T-helper 17 cell (primary cell): ENCODE measurements at regions not wholly inside any gene's neighbourhood (a gene's known extent, or its start where the extent isn't known, plus 50 kb on each side); places are given as distances from the start of the nearest gene placed in this dataset.
A peak's percentile ranks its signal among the peaks of the same experiment; 100 is the strongest.

ENCODE experiments used
- ATAC-seq: fragments of 150-1000 bp; cut with Tn5 transposase; 2 replicates; pipeline ENCODE4 v1.10.0; 2021; ENCODE audit warnings: mild to moderate bottlenecking, moderate library complexity
- DNase-seq, 3 donors: peaks; one replicate each; pipeline versions ENCODE4 v3.0.0 to v3.0.0-alpha.2; 2020 to 2021
- H3K9me3 ChIP-seq: one replicate; pipeline ENCODE4 v1.7.0; 2013; ENCODE audit warnings: low read length, mild to moderate bottlenecking; ENCODE audit not compliant: control insufficient read depth, poor library complexity, severe bottlenecking
- H3K27ac Mint-ChIP-seq: one replicate; pipeline ENCODE4 v1.8.0; 2022; ENCODE audit warnings: mild to moderate bottlenecking, moderate library complexity, mixed read lengths
- H3K27me3 Mint-ChIP-seq: one replicate; pipeline ENCODE4 v1.8.0; 2022; ENCODE audit warnings: mixed read lengths
- H3K36me3 Mint-ChIP-seq: one replicate; pipeline ENCODE4 v1.8.0; 2022; ENCODE audit warnings: low read depth, mixed read lengths
- H3K4me1 Mint-ChIP-seq: one replicate; pipeline ENCODE4 v1.8.0; 2022; ENCODE audit warnings: mild to moderate bottlenecking, mixed read lengths
- H3K4me3 Mint-ChIP-seq: one replicate; pipeline ENCODE4 v1.8.0; 2022; ENCODE audit warnings: mild to moderate bottlenecking, moderate library complexity, mixed read lengths

GRCh38 chr6:27584326-27584725, 111.4 kb upstream of the ZNF184 start:
- H3K9me3 ChIP-seq, result no peaks in the 10 kb centered on the region
- H3K4me3 Mint-ChIP-seq, result no peak overlapping the region
- ATAC-seq, result no peak
- peaks cover 2% of the 10 kb centered on the region for H3K36me3 Mint-ChIP-seq
- H3K27me3 Mint-ChIP-seq, result peaks cover 85% of the 10 kb centered on the region
- no peak overlapping the region for H3K27ac Mint-ChIP-seq
- H3K4me1 Mint-ChIP-seq, result peaks cover 2% of the 10 kb centered on the region
- DNase-seq, result no peak

- peaks cover 2% of the 10 kb centered on the region for H3K36me3 Mint-ChIP-seq
- ATAC-seq, result no peak
- H3K27ac Mint-ChIP-seq, result no peak overlapping the region
- DNase-seq, result no peak
- no peaks in the 10 kb centered on the region for H3K9me3 ChIP-seq
- no peak overlapping the region for H3K4me3 Mint-ChIP-seq
- H3K4me1 Mint-ChIP-seq, result peaks cover 2% of the 10 kb centered on the region
- H3K27me3 Mint-ChIP-seq, result peaks cover 92% of the 10 kb centered on the region
These were observed 110.2 kb upstream of the ZNF184 start for GRCh38 chr6:27582928-27583725.

DNA sequence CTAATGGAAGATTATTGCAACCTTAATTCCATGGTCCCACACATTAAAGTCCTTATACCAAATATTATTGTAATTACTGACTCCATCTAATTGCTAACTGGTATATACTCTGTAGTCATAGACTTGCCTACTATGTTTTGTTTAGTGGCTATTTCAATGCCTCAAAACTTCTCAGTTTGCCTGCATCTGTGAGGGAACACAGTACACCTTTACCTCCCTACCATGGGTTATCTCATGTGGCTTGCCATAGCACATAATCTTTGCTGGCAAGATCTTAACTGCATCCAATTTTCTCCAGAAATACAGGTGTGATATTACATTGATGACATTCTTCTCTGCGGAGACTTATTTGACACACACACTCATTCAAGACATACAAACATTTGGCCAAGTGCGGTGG, 107.1 kb upstream of the ZNF184 start:
- no peaks in the 10 kb centered on the region for H3K9me3 ChIP-seq
- H3K27ac Mint-ChIP-seq, result no peak overlapping the region
- DNase-seq (no peak), ATAC-seq (no peak)
- H3K4me3 Mint-ChIP-seq, result no peak overlapping the region
- peaks cover 2% of the 10 kb centered on the region for H3K4me1 Mint-ChIP-seq
- peaks cover 4% of the 10 kb centered on the region for H3K36me3 Mint-ChIP-seq
- peaks cover 75% of the 10 kb centered on the region for H3K27me3 Mint-ChIP-seq

DNA sequence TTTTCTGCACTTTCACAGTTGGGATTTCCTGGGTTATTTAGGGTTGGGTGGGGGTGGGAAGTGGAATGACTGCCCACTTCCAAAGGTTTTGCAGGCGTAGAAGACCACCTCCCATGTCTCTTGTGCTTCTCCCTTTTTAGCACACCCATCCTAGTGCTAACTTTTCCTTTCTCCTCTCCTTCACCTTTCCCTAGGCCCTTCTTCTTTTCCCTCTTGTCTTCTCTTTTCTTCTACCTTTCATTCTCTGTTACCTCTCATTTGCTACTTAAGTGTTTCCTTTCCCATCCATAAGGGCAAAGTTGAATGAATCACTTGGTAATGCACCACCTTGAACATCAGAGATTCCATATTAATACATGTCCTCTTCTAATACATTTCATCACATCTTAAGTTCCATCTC, 105.0 kb upstream of the ZNF184 start:
- DNase-seq, result no peak
- peaks cover 4% of the 10 kb centered on the region for H3K36me3 Mint-ChIP-seq
- no peaks in the 10 kb centered on the region for H3K4me1 Mint-ChIP-seq
- H3K9me3 ChIP-seq, result no peaks in the 10 kb centered on the region
- no peak overlapping the region for H3K27ac Mint-ChIP-seq
- H3K27me3 Mint-ChIP-seq, result peaks cover 70% of the 10 kb centered on the region
- no peak for ATAC-seq
- no peak overlapping the region for H3K4me3 Mint-ChIP-seq

DNA sequence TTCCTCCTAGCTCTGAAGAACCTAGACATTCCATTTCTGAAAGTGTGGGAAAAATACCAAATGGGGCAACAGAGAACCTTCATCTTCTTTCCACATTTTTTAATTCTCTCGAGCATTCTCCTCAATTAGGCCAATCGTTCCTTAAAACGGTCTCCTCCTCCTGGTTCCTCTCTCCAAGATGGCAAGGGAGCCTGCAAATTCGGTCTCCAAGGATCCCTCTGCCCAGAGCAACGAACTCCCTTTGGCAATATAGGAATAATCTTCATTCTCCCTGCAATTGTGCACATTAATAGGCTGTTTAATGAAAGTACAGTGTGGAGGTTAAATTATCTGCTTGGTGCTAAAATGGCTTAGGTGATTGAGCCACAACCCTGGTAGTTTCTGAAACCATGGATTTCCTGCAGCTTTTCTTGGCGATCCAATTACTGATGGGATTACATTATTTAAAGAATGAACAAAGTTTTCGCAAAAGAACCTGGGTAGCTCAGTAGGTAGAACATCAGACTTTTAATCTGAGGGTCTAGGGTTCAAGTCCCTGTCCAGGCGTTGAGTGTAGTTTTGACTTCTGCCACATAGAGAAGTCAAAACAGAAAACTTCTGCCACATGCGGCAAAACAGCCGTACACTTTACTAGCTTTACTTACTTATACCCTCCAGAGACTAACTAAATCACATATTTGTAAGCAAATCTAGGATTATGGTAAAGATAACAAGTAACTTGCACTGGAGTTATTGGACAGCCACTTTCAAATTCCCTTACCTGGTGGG, 102.9 kb upstream of the ZNF184 start:
- Mint-ChIP-seq H3K27ac (no peak overlapping the region), H3K36me3 (peaks cover 4% of the 10 kb centered on the region), H3K4me3 (no peak overlapping the region), H3K4me1 (no peaks in the 10 kb centered on the region), H3K27me3 (peaks cover 70% of the 10 kb centered on the region)
- DNase-seq (no peak), ATAC-seq (no peak)
- no peaks in the 10 kb centered on the region for H3K9me3 ChIP-seq

- ATAC-seq (no peak), DNase-seq (no peak)
- Mint-ChIP-seq H3K36me3 (peaks cover 3% of the 10 kb centered on the region), H3K27ac (no peak overlapping the region), H3K4me3 (no peak overlapping the region), H3K4me1 (no peaks in the 10 kb centered on the region), H3K27me3 (peaks cover 85% of the 10 kb centered on the region)
- H3K9me3 ChIP-seq, result no peaks in the 10 kb centered on the region
These were observed 95.5 kb upstream of the ZNF184 start for GRCh38 chr6:27568226-27568897.

DNA sequence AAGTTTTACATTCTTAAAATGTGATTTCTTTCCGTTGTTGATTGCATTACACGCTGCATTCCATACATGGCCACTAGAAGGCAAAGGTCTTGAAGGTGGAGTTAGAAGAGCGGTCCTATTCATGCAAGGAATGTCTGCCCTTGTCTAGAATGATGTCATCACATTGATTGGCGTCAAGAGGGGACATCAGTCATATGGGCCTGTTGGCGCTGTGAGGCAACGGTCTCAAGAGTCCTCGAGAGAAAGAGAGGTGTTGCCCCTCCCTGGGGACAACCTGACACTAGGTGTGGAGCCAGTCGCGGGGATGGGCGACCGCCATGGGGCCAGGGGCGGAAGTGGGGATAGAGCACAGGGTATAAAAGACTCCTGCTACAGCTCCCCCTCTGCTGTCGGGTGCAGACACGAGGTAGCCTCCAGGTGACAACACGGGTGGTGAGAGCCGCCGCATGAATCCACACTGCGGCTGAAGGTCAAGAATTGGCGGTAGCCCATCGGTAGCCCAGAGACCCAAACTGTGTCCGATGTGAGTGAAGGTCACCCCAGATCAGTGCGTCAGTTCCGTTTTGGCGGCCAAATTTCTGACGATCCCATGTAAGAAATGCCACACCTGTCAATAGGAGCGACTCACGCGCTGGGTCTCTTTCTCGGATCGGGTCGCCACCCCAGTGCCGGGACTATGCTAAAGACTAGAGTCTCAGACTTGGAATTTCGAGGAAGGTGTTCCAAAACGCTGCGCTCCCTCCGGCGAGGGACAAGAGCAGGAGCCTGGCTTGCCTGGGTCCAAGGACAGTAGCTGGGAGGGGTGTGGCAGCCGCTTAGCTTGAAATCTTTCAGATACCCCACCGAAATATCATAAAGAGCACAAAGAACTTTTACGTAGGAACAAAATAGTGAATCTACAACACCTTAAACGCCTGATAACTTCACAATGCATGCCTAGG, 93.2 kb upstream of the ZNF184 start:
- H3K27me3 Mint-ChIP-seq, result peaks cover 93% of the 10 kb centered on the region
- H3K9me3 ChIP-seq, result no peaks in the 10 kb centered on the region
- no peak overlapping the region for H3K4me3 Mint-ChIP-seq
- H3K36me3 Mint-ChIP-seq, result peaks cover 3% of the 10 kb centered on the region
- no peak for ATAC-seq
- H3K4me1 Mint-ChIP-seq, result no peaks in the 10 kb centered on the region
- DNase-seq, result no peak
- no peak overlapping the region for H3K27ac Mint-ChIP-seq

DNA sequence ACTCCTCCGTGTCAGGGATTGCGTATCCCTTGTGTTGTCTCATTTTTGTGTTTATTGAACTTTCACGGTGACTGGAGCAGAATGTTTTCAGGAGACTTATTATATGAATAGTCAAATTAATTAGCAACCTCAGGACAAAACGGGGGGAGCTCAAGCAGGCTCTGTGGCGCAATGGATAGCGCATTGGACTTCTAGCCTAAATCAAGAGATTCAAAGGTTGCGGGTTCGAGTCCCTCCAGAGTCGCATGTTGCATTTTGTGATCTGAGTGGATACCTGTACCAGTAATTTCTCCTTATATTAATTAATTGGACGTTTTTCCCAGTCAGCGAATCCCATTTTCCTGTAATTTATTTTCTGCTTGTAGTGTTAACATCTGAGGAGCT, 89.1 kb upstream of the ZNF184 start:
- no peak overlapping the region for H3K4me3 Mint-ChIP-seq
- peaks cover 94% of the 10 kb centered on the region for H3K27me3 Mint-ChIP-seq
- no peaks in the 10 kb centered on the region for H3K36me3 Mint-ChIP-seq

GRCh38 chr6:27558028-27558724, 85.3 kb upstream of the ZNF184 start:
- no peak overlapping the region for H3K4me3 Mint-ChIP-seq
- no peaks in the 10 kb centered on the region for H3K9me3 ChIP-seq
- DNase-seq, result no peak
- H3K36me3 Mint-ChIP-seq, result no peaks in the 10 kb centered on the region
- H3K4me1 Mint-ChIP-seq, result peaks cover 6% of the 10 kb centered on the region
- no peak overlapping the region for H3K27ac Mint-ChIP-seq
- H3K27me3 Mint-ChIP-seq, result peaks cover 83% of the 10 kb centered on the region
- no peak for ATAC-seq

More for the DNA sequence above, 89.1 kb upstream of the ZNF184 start:
- Mint-ChIP-seq H3K4me1 (peaks cover 4% of the 10 kb centered on the region), H3K27ac (no peak overlapping the region)
- no peaks in the 10 kb centered on the region for H3K9me3 ChIP-seq
- DNase-seq (no peak), ATAC-seq (no peak)

DNA sequence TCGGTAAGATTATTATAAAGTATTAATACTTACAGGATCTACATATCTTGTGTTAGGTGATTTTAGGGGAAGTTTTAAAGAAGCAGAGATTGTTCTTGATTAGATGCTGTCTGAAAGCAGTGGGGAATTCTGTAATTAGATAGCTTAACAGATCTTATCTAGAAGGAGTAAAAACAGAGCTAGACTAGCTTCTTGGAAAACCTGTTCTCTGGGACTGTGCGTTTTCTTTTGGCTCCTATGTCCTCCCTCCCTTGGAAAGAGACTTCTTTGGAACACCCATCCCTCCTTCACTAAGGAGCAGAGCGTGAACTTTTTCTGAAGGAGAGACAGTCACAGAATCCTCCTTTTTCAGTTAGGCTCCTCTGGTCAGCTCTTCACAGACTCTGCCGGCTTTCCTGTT, 83.5 kb upstream of the ZNF184 start:
- Mint-ChIP-seq H3K36me3 (no peaks in the 10 kb centered on the region), H3K27ac (no peak overlapping the region)
- DNase-seq, result no peak

DNA sequence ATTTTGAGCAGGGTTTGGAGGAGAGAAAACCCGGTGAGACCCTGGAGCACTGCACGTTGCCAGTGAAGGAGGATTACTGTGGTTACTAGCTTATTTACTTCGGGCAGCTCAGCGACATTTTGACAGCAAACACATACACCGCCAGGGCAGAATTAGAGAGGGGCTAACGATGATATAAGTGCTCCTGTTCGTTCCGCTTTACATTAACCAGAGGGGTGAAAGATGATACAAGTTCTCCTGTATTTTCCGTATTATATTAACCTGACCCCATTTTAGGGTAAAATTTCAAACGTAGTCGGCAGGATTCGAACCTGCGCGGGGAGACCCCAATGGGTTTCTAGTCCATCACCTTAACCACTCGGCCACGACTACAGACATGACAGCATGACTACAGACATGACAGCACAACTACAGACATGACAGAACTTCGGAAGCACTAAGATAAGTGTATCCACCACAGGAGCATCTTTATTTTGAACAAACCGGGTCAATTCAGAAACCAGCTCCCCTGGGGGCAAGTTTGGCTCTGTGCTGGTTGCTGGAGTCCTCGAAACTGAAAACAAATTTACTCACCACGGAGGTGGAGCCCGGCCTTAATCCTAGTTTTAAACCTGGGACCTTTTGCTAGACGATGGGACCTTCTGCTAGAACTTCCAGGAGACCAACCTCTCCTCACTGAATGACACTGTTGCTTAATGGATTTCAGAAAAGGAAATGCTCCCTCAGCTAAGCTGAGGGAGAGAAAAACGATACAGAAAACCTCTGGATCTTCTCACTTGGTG, 80.4 kb upstream of the ZNF184 start:
- ATAC-seq, result no peak
- no peak for DNase-seq
- H3K4me3 Mint-ChIP-seq, result peak overlapping the region; percentile 45

More for the DNA sequence above, 83.5 kb upstream of the ZNF184 start:
- peaks cover 80% of the 10 kb centered on the region for H3K27me3 Mint-ChIP-seq
- ATAC-seq, result no peak
- H3K9me3 ChIP-seq, result peaks cover 2% of the 10 kb centered on the region
- H3K4me1 Mint-ChIP-seq, result peaks cover 8% of the 10 kb centered on the region
- no peak overlapping the region for H3K4me3 Mint-ChIP-seq

More for the DNA sequence above, 80.4 kb upstream of the ZNF184 start:
- Mint-ChIP-seq H3K4me1 (peaks cover 8% of the 10 kb centered on the region), H3K27ac (no peak overlapping the region), H3K27me3 (peaks cover 75% of the 10 kb centered on the region), H3K36me3 (no peaks in the 10 kb centered on the region)
- H3K9me3 ChIP-seq, result peaks cover 2% of the 10 kb centered on the region
